Vagina (tissue), 2 donors: ENCODE measurements at regions not wholly inside any gene's neighbourhood (a gene's known extent, or its start where the extent isn't known, plus 50 kb on each side); places are given as distances from the start of the nearest gene placed in this dataset.

Experiments
- POLR2A ChIP-seq, 2 donors: fragments of 450-650 bp; IDR thresholded peaks; one replicate each; pipeline ENCODE4 v1.6.1; 2017; ENCODE audit warnings: antibody characterized with exemption in 2 of 2, mild to moderate bottlenecking in 2 of 2, moderate library complexity in 2 of 2
- POLR2AphosphoS5 ChIP-seq, 2 donors: sonication (generic); formaldehyde crosslinking; IDR thresholded peaks; one replicate each; pipeline ENCODE4 v1.9.0; 2017; ENCODE audit warnings: antibody characterized with exemption in 2 of 2, mild to moderate bottlenecking in 2 of 2, low read depth in 1 of 2; ENCODE audit not compliant: insufficient read depth in 1 of 2
- TF ChIP-seq, protein P1 (sequence below), 3 experiments: fragments of 450-650 bp in 2 of 3; fragments of 200-600 bp in 1 of 3; sonication (generic) in 1 of 3; IDR thresholded peaks; one replicate each; pipeline ENCODE4 v1.5.1; 2017 to 2019; ENCODE audit warnings: antibody characterized with exemption in 3 of 3, mild to moderate bottlenecking in 2 of 3, moderate library complexity in 2 of 3

DNA sequence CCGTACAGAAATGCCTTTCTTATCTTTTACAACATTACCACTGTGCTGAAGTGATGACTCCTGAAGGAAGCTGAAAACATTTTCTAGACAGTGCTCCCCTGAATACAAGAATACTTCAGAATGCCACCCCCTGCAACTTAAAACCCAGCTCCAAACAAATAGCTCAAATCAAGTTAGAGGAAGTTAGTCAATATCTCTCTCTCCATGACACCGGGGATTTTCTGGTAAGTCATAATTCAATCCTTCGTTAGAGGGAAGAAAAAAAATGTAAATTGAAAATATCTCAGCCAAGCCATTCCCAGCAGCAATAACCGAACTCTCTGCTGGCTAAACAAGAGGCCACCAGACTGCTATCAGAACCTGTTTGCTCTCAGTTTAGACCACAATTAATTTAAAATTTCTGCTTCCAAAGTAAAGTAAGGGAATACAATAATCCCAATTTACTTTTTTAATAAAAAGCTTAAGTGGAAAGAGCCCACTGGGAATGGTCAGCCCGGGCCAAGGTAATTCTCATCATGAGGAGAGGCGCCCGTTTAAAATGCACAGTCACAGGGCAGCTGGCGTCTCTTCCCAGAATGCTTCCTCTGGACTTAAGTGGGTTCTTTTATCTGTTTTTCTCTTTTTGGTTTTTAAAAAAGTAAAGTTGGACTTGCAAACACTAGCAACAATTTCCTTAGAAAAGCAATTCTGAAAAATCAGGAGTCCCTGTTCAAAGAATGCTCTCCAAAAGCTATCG is 710.1 kb upstream of the STXBP6 start:
- TF ChIP-seq, protein P1, sequence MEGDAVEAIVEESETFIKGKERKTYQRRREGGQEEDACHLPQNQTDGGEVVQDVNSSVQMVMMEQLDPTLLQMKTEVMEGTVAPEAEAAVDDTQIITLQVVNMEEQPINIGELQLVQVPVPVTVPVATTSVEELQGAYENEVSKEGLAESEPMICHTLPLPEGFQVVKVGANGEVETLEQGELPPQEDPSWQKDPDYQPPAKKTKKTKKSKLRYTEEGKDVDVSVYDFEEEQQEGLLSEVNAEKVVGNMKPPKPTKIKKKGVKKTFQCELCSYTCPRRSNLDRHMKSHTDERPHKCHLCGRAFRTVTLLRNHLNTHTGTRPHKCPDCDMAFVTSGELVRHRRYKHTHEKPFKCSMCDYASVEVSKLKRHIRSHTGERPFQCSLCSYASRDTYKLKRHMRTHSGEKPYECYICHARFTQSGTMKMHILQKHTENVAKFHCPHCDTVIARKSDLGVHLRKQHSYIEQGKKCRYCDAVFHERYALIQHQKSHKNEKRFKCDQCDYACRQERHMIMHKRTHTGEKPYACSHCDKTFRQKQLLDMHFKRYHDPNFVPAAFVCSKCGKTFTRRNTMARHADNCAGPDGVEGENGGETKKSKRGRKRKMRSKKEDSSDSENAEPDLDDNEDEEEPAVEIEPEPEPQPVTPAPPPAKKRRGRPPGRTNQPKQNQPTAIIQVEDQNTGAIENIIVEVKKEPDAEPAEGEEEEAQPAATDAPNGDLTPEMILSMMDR (IDR thresholded peaks at IDR 0.05), result no peak
- TF ChIP-seq POLR2A (IDR thresholded peaks at IDR 0.05), result no peak
- TF ChIP-seq POLR2AphosphoS5 (IDR thresholded peaks at IDR 0.05; ENCODE audit: insufficient read depth in 1 of 2, low read depth in 1 of 2), result no peak
